GM23338 (cell line): ENCODE measurements at regions not wholly inside any gene's neighbourhood (a gene's known extent, or its start where the extent isn't known, plus 50 kb on each side); places are given as distances from the start of the nearest gene placed in this dataset.

Source experiments
- ATAC-seq: fragments of 200-7000 bp; cut with Tn5 transposase; 3 replicates; pipeline ENCODE4 v1.9.1; 2020
- DNase-seq: peaks from one replicate; pipeline ENCODE4 v3.0.0-alpha.2; 2015; ENCODE audit warnings: low spot score
- H2AFZ ChIP-seq: fragments of 200-600 bp; sonication (generic); 2 replicates; pipeline ENCODE4 v1.8.0; 2016; ENCODE audit warnings: antibody characterized with exemption, mild to moderate bottlenecking, moderate library complexity
- H3F3A ChIP-seq: fragments of 200-600 bp; sonication (generic); replicated peaks from 2 replicates; pipeline ENCODE4 v1.8.0; 2017; ENCODE audit warnings: antibody characterized with exemption, mixed run types, low read depth
- H3K27ac ChIP-seq: fragments of 200-600 bp; sonication (generic); 2 replicates; pipeline ENCODE4 v1.6.1; 2016; ENCODE audit warnings: low read depth
- H3K27me3 ChIP-seq: fragments of 200-600 bp; sonication (generic); 2 replicates; pipeline ENCODE4 v1.8.0; 2016; ENCODE audit warnings: mild to moderate bottlenecking, mixed run types, moderate library complexity; ENCODE audit not compliant: insufficient read depth
- H3K36me3 ChIP-seq: fragments of 200-600 bp; sonication (generic); 2 replicates; pipeline ENCODE4 v1.8.0; 2016; ENCODE audit warnings: mild to moderate bottlenecking; ENCODE audit not compliant: insufficient read depth
- H3K4me1 ChIP-seq: fragments of 200-600 bp; sonication (generic); 2 replicates; pipeline ENCODE4 v1.8.0; 2016; ENCODE audit warnings: mild to moderate bottlenecking, moderate library complexity; ENCODE audit not compliant: insufficient read depth
- H3K4me2 ChIP-seq: fragments of 200-600 bp; sonication (generic); 2 replicates; pipeline ENCODE4 v1.7.1; 2017; ENCODE audit warnings: mixed run types
- H3K4me3 ChIP-seq: fragments of 200-600 bp; sonication (generic); 2 replicates; pipeline ENCODE4 v1.6.1; 2016; ENCODE audit warnings: mixed run types
- H3K79me2 ChIP-seq: fragments of 200-600 bp; sonication (generic); replicated peaks from 2 replicates; pipeline ENCODE4 v1.8.0; 2017; ENCODE audit warnings: mild to moderate bottlenecking; ENCODE audit not compliant: insufficient read depth
- H3K9me2 ChIP-seq: fragments of 200-600 bp; sonication (generic); 2 replicates; pipeline ENCODE4 v1.8.0; 2017; ENCODE audit not compliant: insufficient read depth
- H4K20me1 ChIP-seq: fragments of 200-600 bp; sonication (generic); replicated peaks from 2 replicates; pipeline ENCODE4 v1.8.0; 2017; ENCODE audit warnings: mild to moderate bottlenecking; ENCODE audit not compliant: insufficient read depth
- H3K27ac Mint-ChIP-seq: 2 replicates; pipeline ENCODE4 v1.8.0; 2020; ENCODE audit warnings: inconsistent platforms, mild to moderate bottlenecking, moderate library complexity, mixed read lengths
- H3K27me3 Mint-ChIP-seq: 3 replicates; pipeline ENCODE4 v1.8.0; 2022; ENCODE audit warnings: low read depth, mild to moderate bottlenecking, moderate library complexity, mixed read lengths, inconsistent platforms; ENCODE audit not compliant: insufficient read depth, poor library complexity
- H3K36me3 Mint-ChIP-seq: 3 replicates; pipeline ENCODE4 v1.8.0; 2021; ENCODE audit warnings: low read depth, mild to moderate bottlenecking, inconsistent platforms, moderate library complexity, mixed read lengths
- H3K4me1 Mint-ChIP-seq: 3 replicates; pipeline ENCODE4 v1.8.0; 2020; ENCODE audit warnings: mild to moderate bottlenecking, inconsistent platforms, mixed read lengths
- H3K4me3 Mint-ChIP-seq: 3 replicates; pipeline ENCODE4 v1.8.0; 2021; ENCODE audit warnings: moderate library complexity, mild to moderate bottlenecking, inconsistent platforms, mixed read lengths
- H3K9me3 Mint-ChIP-seq: 3 replicates; pipeline ENCODE4 v1.8.0; 2020; ENCODE audit warnings: moderate library complexity, mild to moderate bottlenecking, inconsistent platforms, mixed read lengths
- EZH2 ChIP-seq: fragments of 200-600 bp; sonication (generic); IDR thresholded peaks from one replicate; pipeline ENCODE4 v1.8.0; 2017; ENCODE audit warnings: antibody characterized with exemption, mild to moderate bottlenecking, low read depth; ENCODE audit not compliant: unreplicated experiment
- EZH2phosphoT487 ChIP-seq: fragments of 200-600 bp; sonication (generic); IDR thresholded peaks from one replicate; pipeline ENCODE4 v1.8.1; 2018; ENCODE audit warnings: antibody characterized with exemption; ENCODE audit not compliant: unreplicated experiment
- NANOG ChIP-seq: IDR thresholded peaks from 2 replicates; pipeline ENCODE4 v1.6.1; 2016; ENCODE audit warnings: antibody characterized with exemption, borderline replicate concordance
- STAT1 ChIP-seq: IDR thresholded peaks from one replicate; pipeline ENCODE4 v1.6.1; 2016; ENCODE audit warnings: antibody characterized with exemption; ENCODE audit not compliant: unreplicated experiment
- ZNF114 ChIP-seq: fragments of 250-450 bp; sonication (Bioruptor Pico); IDR thresholded peaks from 2 replicates; pipeline ENCODE4 v1.5.0; 2020; ENCODE audit warnings: mild to moderate bottlenecking, moderate library complexity
- TF ChIP-seq, protein P1 (sequence below): fragments of 250-450 bp; sonication (Bioruptor Pico); IDR thresholded peaks from 2 replicates; pipeline ENCODE4 v1.5.0; 2020; ENCODE audit warnings: mild to moderate bottlenecking, moderate library complexity
- TF ChIP-seq, protein P2 (sequence below): IDR thresholded peaks from 2 replicates; pipeline ENCODE4 v1.6.1; 2016; ENCODE audit warnings: antibody characterized with exemption

DNA sequence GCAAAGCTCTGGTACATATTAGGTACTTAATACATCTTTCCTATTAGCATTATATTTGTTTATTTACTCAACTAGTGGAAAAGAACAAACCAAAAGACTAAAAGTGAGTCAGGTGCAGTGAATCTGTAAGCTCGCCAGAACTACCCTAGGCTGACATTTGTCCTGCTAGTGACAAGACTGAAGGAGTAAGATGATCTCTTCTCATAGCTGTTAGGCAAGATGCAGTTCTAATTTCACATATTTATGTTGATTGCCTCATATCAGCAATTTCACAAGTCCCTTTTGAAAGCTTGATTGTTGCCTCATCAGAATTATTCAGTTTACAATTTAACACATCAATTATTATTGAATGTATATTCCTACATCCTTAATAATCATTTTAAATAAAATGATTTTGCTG, 293.0 kb upstream of the NAV3 start (continued):
- TF ChIP-seq, protein P1, sequence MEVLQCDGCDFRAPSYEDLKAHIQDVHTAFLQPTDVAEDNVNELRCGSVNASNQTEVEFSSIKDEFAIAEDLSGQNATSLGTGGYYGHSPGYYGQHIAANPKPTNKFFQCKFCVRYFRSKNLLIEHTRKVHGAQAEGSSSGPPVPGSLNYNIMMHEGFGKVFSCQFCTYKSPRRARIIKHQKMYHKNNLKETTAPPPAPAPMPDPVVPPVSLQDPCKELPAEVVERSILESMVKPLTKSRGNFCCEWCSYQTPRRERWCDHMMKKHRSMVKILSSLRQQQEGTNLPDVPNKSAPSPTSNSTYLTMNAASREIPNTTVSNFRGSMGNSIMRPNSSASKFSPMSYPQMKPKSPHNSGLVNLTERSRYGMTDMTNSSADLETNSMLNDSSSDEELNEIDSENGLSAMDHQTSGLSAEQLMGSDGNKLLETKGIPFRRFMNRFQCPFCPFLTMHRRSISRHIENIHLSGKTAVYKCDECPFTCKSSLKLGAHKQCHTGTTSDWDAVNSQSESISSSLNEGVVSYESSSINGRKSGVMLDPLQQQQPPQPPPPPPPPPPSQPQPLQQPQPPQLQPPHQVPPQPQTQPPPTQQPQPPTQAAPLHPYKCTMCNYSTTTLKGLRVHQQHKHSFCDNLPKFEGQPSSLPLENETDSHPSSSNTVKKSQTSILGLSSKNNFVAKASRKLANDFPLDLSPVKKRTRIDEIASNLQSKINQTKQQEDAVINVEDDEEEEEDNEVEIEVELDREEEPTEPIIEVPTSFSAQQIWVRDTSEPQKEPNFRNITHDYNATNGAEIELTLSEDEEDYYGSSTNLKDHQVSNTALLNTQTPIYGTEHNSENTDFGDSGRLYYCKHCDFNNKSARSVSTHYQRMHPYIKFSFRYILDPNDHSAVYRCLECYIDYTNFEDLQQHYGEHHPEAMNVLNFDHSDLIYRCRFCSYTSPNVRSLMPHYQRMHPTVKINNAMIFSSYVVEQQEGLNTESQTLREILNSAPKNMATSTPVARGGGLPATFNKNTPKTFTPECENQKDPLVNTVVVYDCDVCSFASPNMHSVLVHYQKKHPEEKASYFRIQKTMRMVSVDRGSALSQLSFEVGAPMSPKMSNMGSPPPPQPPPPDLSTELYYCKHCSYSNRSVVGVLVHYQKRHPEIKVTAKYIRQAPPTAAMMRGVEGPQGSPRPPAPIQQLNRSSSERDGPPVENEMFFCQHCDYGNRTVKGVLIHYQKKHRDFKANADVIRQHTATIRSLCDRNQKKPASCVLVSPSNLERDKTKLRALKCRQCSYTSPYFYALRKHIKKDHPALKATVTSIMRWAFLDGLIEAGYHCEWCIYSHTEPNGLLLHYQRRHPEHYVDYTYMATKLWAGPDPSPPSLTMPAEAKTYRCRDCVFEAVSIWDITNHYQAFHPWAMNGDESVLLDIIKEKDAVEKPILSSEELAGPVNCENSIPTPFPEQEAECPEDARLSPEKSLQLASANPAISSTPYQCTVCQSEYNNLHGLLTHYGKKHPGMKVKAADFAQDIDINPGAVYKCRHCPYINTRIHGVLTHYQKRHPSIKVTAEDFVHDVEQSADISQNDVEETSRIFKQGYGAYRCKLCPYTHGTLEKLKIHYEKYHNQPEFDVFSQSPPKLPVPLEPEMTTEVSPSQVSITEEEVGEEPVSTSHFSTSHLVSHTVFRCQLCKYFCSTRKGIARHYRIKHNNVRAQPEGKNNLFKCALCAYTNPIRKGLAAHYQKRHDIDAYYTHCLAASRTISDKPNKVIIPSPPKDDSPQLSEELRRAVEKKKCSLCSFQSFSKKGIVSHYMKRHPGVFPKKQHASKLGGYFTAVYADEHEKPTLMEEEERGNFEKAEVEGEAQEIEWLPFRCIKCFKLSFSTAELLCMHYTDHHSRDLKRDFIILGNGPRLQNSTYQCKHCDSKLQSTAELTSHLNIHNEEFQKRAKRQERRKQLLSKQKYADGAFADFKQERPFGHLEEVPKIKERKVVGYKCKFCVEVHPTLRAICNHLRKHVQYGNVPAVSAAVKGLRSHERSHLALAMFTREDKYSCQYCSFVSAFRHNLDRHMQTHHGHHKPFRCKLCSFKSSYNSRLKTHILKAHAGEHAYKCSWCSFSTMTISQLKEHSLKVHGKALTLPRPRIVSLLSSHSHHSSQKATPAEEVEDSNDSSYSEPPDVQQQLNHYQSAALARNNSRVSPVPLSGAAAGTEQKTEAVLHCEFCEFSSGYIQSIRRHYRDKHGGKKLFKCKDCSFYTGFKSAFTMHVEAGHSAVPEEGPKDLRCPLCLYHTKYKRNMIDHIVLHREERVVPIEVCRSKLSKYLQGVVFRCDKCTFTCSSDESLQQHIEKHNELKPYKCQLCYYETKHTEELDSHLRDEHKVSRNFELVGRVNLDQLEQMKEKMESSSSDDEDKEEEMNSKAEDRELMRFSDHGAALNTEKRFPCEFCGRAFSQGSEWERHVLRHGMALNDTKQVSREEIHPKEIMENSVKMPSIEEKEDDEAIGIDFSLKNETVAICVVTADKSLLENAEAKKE (CRISPR knock-in tag) = no peak
- TF ChIP-seq NANOG = no peak

DNA sequence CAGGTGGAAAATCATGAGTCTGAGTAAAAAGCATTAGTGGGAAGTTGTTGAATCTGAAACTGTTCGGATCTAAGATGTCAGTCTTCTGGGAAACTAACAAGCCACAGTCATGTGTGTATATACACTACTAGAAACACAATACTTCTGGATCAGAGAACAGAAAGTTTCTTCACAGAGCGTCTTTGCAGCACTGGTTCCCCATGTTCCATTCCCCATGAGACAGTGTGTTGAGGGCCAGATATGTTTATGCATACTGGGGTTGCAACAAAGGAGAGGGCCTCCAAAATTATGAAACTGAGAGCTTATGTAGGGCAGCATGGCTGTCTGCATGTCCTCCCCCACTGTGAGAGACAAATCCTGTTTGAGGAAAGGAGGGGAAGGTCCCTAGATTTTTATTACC, 295.0 kb upstream of the NAV3 start:
- Mint-ChIP-seq H3K4me3 (no peak overlapping the region), H3K27ac (no peak overlapping the region)

More for the DNA sequence above, 295.0 kb upstream of the NAV3 start:
- ATAC-seq (no peak), DNase-seq (no peak)
- Histone ChIP-seq H3K4me3 (no peak overlapping the region), H3K36me3 (no peaks in the 10 kb centered on the region), H3K4me1 (no peaks in the 10 kb centered on the region), H3K27me3 (no peaks in the 10 kb centered on the region), H3K4me2 (no peak overlapping the region), H3K27ac (no peak overlapping the region), H2AFZ (no peak overlapping the region), H3F3A (no peaks in the 10 kb centered on the region), H4K20me1 (no peaks in the 10 kb centered on the region), H3K9me2 (no peaks in the 10 kb centered on the region), H3K79me2 (no peaks in the 10 kb centered on the region)
- Mint-ChIP-seq H3K36me3 (no peaks in the 10 kb centered on the region), H3K9me3 (no peaks in the 10 kb centered on the region), H3K27me3 (no peaks in the 10 kb centered on the region), H3K4me1 (no peaks in the 10 kb centered on the region)
- TF ChIP-seq EZH2phosphoT487 (no peak), ZNF114 (CRISPR knock-in tag) (no peak), EZH2 (no peak), NANOG (no peak), STAT1 (no peak)
- TF ChIP-seq, protein P2, sequence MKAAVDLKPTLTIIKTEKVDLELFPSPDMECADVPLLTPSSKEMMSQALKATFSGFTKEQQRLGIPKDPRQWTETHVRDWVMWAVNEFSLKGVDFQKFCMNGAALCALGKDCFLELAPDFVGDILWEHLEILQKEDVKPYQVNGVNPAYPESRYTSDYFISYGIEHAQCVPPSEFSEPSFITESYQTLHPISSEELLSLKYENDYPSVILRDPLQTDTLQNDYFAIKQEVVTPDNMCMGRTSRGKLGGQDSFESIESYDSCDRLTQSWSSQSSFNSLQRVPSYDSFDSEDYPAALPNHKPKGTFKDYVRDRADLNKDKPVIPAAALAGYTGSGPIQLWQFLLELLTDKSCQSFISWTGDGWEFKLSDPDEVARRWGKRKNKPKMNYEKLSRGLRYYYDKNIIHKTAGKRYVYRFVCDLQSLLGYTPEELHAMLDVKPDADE = no peak
